ENCODE measurements at regions not wholly inside any gene's neighbourhood (a gene's known extent, or its start where the extent isn't known, plus 50 kb on each side); places are given as distances from the start of the nearest gene placed in this dataset.

DNA sequence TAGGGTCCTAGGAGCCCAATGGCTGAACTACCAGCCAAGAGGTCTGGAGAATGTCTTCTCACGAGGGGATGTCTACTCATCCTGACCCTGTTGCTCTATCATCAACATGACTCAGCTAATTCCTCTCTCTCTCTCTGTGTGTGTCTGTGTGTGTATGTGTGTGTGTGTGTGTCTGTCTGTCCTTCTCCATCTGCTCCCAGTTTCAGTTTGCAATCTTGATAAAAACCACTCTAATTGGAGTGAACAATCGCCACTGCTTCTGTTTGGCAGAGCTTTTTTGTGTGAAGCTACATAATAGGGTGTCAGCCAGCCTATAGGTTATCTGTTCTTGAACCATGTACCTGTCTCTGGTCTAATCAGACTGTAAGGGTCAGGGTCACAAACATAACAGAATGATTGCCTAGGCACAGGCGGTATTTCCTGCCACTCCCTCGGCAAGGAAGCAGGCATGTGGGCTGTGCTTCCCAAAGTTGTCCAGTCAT, 219.8 kb downstream of the SH3BP4 start:
- no peak overlapping the region for H3K4me3 ChIP-seq (ENCODE audit: low read depth, low read length)
- DNase-seq (ENCODE audit: low read depth, low spot score), result peak; percentile 64
- in situ Hi-C loops (cut with HindIII; ENCODE audit: low sequenced_read_pairs), result no loop called here
- TF ChIP-seq, protein P1, sequence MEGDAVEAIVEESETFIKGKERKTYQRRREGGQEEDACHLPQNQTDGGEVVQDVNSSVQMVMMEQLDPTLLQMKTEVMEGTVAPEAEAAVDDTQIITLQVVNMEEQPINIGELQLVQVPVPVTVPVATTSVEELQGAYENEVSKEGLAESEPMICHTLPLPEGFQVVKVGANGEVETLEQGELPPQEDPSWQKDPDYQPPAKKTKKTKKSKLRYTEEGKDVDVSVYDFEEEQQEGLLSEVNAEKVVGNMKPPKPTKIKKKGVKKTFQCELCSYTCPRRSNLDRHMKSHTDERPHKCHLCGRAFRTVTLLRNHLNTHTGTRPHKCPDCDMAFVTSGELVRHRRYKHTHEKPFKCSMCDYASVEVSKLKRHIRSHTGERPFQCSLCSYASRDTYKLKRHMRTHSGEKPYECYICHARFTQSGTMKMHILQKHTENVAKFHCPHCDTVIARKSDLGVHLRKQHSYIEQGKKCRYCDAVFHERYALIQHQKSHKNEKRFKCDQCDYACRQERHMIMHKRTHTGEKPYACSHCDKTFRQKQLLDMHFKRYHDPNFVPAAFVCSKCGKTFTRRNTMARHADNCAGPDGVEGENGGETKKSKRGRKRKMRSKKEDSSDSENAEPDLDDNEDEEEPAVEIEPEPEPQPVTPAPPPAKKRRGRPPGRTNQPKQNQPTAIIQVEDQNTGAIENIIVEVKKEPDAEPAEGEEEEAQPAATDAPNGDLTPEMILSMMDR (IDR thresholded peaks at IDR 0.05; ENCODE audit: low read depth, low read length), result no peak

GRCh38 chr2:235180642-235181041, 228.8 kb downstream of the SH3BP4 start:
- in situ Hi-C loops (cut with HindIII; ENCODE audit: low sequenced_read_pairs), result no loop called here
- TF ChIP-seq, protein P1 (IDR thresholded peaks at IDR 0.05; ENCODE audit: low read depth, low read length), result no peak
- no peak for DNase-seq (ENCODE audit: low read depth, low spot score)
- no peak overlapping the region for H3K4me3 ChIP-seq (ENCODE audit: low read depth, low read length)

DNA sequence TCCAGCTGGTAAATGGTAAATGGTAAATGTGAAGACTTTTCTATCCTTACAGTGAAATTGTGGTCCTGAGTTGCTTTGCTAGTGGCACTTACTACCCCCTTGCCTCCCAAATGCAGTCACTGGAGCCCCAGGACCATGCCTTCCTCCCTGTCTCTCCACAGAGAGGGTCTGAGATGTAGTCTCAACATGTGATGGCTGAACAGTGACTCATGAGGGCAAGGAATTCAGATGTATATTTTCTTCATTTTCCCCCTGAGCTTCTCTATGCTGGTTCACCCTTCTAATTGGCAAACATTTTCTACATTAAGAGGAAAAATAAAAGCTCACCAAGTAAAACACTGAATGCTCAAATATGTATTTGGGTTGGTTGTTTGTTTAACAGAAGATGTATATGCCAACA, 232.0 kb downstream of the SH3BP4 start:
- no peak overlapping the region for H3K4me3 ChIP-seq (ENCODE audit: low read depth, low read length)
- DNase-seq (ENCODE audit: low read depth, low spot score), result no peak
- in situ Hi-C loops (cut with HindIII; ENCODE audit: low sequenced_read_pairs), result no loop called here
- TF ChIP-seq, protein P1 (IDR thresholded peaks at IDR 0.05; ENCODE audit: low read depth, low read length), result no peak

DNA sequence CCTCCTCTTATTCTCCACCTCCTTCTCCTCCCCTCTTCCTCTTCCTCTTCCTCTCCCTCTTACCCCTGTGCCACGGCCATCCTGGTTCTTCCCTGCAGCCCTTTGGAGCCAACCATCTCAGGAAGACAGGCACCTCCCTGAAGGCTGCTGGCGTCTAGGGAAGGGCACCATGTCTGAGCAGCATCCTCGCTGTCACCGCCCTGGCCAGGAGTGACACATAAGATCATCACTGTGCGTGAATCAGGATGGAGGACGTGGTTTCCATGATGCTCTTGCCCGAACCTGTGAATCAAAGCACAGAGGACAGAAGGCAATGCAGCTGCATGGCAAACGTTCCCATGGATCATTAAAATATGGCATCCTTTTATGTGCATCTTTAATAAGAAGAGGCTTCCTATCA, 236.0 kb downstream of the SH3BP4 start:
- no peak overlapping the region for H3K4me3 ChIP-seq (ENCODE audit: low read depth, low read length)
- in situ Hi-C loops (cut with HindIII; ENCODE audit: low sequenced_read_pairs), result no loop called here
- TF ChIP-seq, protein P1 (IDR thresholded peaks at IDR 0.05; ENCODE audit: low read depth, low read length), result no peak
- DNase-seq (ENCODE audit: low read depth, low spot score), result no peak

GRCh38 chr2:235191486-235191885, 239.7 kb downstream of the SH3BP4 start:
- DNase-seq (ENCODE audit: low read depth, low spot score), result no peak
- in situ Hi-C loops (cut with HindIII; ENCODE audit: low sequenced_read_pairs), result no loop called here
- no peak overlapping the region for H3K4me3 ChIP-seq (ENCODE audit: low read depth, low read length)
- TF ChIP-seq, protein P1 (IDR thresholded peaks at IDR 0.05; ENCODE audit: low read depth, low read length), result no peak

- TF ChIP-seq, protein P1 (IDR thresholded peaks at IDR 0.05; ENCODE audit: low read depth, low read length), result no peak
- H3K4me3 ChIP-seq (ENCODE audit: low read depth, low read length), result no peak overlapping the region
- no peak for DNase-seq (ENCODE audit: low read depth, low spot score)
- in situ Hi-C loops (cut with HindIII; ENCODE audit: low sequenced_read_pairs), result no loop called here
These were observed 240.2 kb downstream of the SH3BP4 start for GRCh38 chr2:235191978-235192377.

GRCh38 chr2:235194351-235194750, 242.5 kb downstream of the SH3BP4 start:
- TF ChIP-seq, protein P1 (IDR thresholded peaks at IDR 0.05; ENCODE audit: low read depth, low read length), result no peak
- H3K4me3 ChIP-seq (ENCODE audit: low read depth, low read length), result no peak overlapping the region
- no peak for DNase-seq (ENCODE audit: low read depth, low spot score)
- in situ Hi-C loops (cut with HindIII; ENCODE audit: low sequenced_read_pairs), result no loop called here
